A673 (cell line): ENCODE measurements at regions not wholly inside any gene's neighbourhood (a gene's known extent, or its start where the extent isn't known, plus 50 kb on each side); places are given as distances from the start of the nearest gene placed in this dataset.

Experiments
- BruUV-seq: library from RNA; stranded (reverse); fragments of 400-500 nt; replicated peaks from 2 replicates; lab custom pipeline; 2021; lab: Mats Ljungman, UMichigan
- CTCF ChIA-PET: fragments of 300-600 bp; sonication (Branson Sonifier 250); formaldehyde crosslinking; loops from one replicate; lab custom pipeline; 2022; ENCODE audit warnings: antibody characterized with exemption; lab: Charles Lee
- POLR2A ChIA-PET: fragments of 300-600 bp; sonication (Branson Sonifier 250); formaldehyde crosslinking; loops from one replicate; lab custom pipeline; 2022; ENCODE audit warnings: antibody characterized with exemption; ENCODE audit not compliant: low non-redundant PET; lab: Charles Lee
- DNase-seq: peaks from one replicate; pipeline ENCODE4 v3.0.0-alpha.2; 2015; ENCODE audit warnings: low spot score
- H3K27ac ChIP-seq: fragments of 200-600 bp; sonication (generic); 2 replicates; pipeline ENCODE4 v1.5.1; 2016; ENCODE audit warnings: mixed run types, low read depth, mild to moderate bottlenecking, mixed read lengths, antibody characterized with exemption, low read length; ENCODE audit not compliant: poor library complexity, severe bottlenecking
- H3K27me3 ChIP-seq: fragments of 200-600 bp; sonication (generic); replicated peaks from 2 replicates; pipeline ENCODE4 v1.6.1; 2017; ENCODE audit warnings: mixed run types, low read depth, mild to moderate bottlenecking, mixed read lengths, antibody characterized with exemption, low read length; ENCODE audit not compliant: insufficient read depth, poor library complexity
- H3K36me3 ChIP-seq: fragments of 200-600 bp; sonication (generic); 2 replicates; pipeline ENCODE4 v1.6.1; 2016; ENCODE audit warnings: mixed run types, mild to moderate bottlenecking, mixed read lengths, antibody characterized with exemption, low read length; ENCODE audit not compliant: insufficient read depth, poor library complexity, severe bottlenecking
- H3K4me1 ChIP-seq: fragments of 200-600 bp; sonication (generic); 2 replicates; pipeline ENCODE4 v1.6.1; 2017; ENCODE audit warnings: mixed run types, mild to moderate bottlenecking, mixed read lengths, antibody characterized with exemption, low read length; ENCODE audit not compliant: insufficient read depth, poor library complexity, severe bottlenecking
- H3K4me3 ChIP-seq: fragments of 200-600 bp; sonication (generic); 2 replicates; pipeline ENCODE4 v1.5.1; 2016; ENCODE audit warnings: low read depth, mixed run types, mild to moderate bottlenecking, mixed read lengths, low read length; ENCODE audit not compliant: poor library complexity, severe bottlenecking
- H3K9me3 ChIP-seq: fragments of 200-600 bp; sonication (generic); 2 replicates; pipeline ENCODE4 v1.6.1; 2016; ENCODE audit warnings: mixed run types, low read depth, mild to moderate bottlenecking, mixed read lengths, antibody characterized with exemption, low read length; ENCODE audit not compliant: poor library complexity, severe bottlenecking
- EZH2 ChIP-seq: fragments of 200-600 bp; sonication (generic); IDR thresholded peaks from 2 replicates; pipeline ENCODE4 v1.6.1; 2017; ENCODE audit warnings: borderline replicate concordance, low read depth, mild to moderate bottlenecking, mixed read lengths, antibody characterized with exemption, low read length; ENCODE audit not compliant: poor library complexity, severe bottlenecking
- intact Hi-C: fragments of 100-400 bp; cut with micrococcal nuclease; formaldehyde crosslinking; loops from one replicate; pipeline ENCODE4 v1.10.0; 2022; ENCODE audit not compliant: unreplicated experiment
- TF ChIP-seq, protein P1 (sequence below): fragments of 300-800, 200-600 bp; sonication (generic); conservative IDR thresholded peaks from 2 replicates; pipeline ENCODE4 v1.5.1; 2017; ENCODE audit warnings: low read depth, mild to moderate bottlenecking, antibody characterized with exemption, low read length, moderate library complexity, mixed read lengths

DNA sequence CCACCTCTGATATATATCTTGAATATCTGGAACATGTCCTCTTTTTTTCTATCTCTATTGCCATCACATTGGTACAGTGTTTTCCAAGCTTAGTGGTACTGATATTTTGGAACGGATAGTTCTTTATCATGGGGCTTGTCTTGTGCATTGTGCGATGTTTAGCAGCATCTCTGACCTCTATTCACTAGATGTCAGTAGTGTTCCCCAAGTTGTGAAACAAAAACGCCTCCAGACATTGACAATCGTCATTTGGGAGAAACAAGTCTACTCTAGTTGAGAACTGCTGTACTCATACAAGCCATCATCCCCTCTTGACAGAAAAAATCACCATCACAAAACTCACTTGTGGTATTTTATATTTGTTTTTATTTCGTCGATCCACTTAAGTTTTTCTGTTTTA lies 79.7 kb upstream of the CHODL start:
- no TSS peak for BruUV-seq
- DNase-seq, result peak; percentile 9
- Histone ChIP-seq H3K36me3 (no peaks in the 10 kb centered on the region), H3K4me1 (no peaks in the 10 kb centered on the region), H3K9me3 (peaks cover 5% of the 10 kb centered on the region), H3K27me3 (no peaks in the 10 kb centered on the region), H3K4me3 (no peak overlapping the region), H3K27ac (no peak overlapping the region)
- ChIA-PET CTCF (no interaction called here), POLR2A (no interaction called here)
- TF ChIP-seq, protein P1, sequence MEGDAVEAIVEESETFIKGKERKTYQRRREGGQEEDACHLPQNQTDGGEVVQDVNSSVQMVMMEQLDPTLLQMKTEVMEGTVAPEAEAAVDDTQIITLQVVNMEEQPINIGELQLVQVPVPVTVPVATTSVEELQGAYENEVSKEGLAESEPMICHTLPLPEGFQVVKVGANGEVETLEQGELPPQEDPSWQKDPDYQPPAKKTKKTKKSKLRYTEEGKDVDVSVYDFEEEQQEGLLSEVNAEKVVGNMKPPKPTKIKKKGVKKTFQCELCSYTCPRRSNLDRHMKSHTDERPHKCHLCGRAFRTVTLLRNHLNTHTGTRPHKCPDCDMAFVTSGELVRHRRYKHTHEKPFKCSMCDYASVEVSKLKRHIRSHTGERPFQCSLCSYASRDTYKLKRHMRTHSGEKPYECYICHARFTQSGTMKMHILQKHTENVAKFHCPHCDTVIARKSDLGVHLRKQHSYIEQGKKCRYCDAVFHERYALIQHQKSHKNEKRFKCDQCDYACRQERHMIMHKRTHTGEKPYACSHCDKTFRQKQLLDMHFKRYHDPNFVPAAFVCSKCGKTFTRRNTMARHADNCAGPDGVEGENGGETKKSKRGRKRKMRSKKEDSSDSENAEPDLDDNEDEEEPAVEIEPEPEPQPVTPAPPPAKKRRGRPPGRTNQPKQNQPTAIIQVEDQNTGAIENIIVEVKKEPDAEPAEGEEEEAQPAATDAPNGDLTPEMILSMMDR, result no peak
- TF ChIP-seq EZH2, result no peak
- intact Hi-C loops, result no loop called here

DNA sequence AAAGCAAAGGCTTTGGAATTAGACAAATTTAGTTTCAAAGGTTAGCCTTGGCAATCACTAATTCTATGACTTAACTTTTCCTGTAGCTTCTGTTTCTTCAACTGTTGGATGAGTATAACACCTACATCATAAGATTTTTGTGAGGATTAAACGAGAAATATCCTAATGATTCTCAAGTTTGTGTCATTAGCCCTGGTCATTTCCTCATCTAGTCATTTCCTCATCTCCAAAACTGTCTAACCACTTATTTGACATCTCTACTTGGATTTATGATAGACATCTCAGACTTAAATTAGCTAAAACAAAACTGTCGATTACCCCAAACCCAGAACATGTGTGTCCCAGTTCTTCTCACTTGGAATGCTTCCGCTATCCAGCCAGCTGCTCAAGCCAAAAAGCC lies 80.2 kb upstream of the CHODL start:
- DNase-seq, result no peak
- intact Hi-C loops, result no loop called here
- ChIA-PET POLR2A (no interaction called here), CTCF (no interaction called here)
- TF ChIP-seq, protein P1, result no peak
- no peak for TF ChIP-seq EZH2
- no peak overlapping the region for H3K27ac ChIP-seq
- H3K27me3 ChIP-seq, result no peaks in the 10 kb centered on the region
- H3K4me1 ChIP-seq, result no peaks in the 10 kb centered on the region
- no peaks in the 10 kb centered on the region for H3K36me3 ChIP-seq
- BruUV-seq, result no TSS peak
- no peak overlapping the region for H3K4me3 ChIP-seq
- peaks cover 5% of the 10 kb centered on the region for H3K9me3 ChIP-seq

DNA sequence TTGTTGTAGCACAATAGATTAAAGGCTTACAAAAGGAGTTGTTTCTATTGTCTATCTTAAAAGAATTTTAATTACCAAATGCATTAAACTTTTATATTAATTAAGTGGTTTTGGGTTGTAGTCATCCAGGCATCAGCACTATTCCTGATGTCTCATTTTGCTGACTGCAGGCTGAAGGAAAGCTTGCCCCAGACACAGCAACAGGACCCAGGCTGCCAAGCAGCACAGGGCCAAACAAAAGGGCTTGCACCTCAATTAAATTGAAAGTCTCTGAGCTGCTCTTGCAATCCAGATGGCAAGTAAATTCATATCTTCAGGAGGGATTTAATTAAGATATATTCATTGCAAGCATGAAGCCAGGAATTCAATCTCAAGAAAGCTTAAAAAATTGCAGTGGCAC lies 80.7 kb upstream of the CHODL start:
- CTCF ChIA-PET, result no interaction called here
- H3K36me3 ChIP-seq, result no peaks in the 10 kb centered on the region
- intact Hi-C loops, result no loop called here
- BruUV-seq, result no TSS peak
- no peak for DNase-seq
- no peak overlapping the region for H3K4me3 ChIP-seq
- no peak overlapping the region for H3K27ac ChIP-seq
- no peaks in the 10 kb centered on the region for H3K4me1 ChIP-seq
- peaks cover 5% of the 10 kb centered on the region for H3K9me3 ChIP-seq
- H3K27me3 ChIP-seq, result no peaks in the 10 kb centered on the region
- POLR2A ChIA-PET, result no interaction called here
- TF ChIP-seq, protein P1, result no peak
- no peak for TF ChIP-seq EZH2
